ENCODE measurements at regions not wholly inside any gene's neighbourhood (a gene's known extent, or its start where the extent isn't known, plus 50 kb on each side); places are given as distances from the start of the nearest gene placed in this dataset.

DNA sequence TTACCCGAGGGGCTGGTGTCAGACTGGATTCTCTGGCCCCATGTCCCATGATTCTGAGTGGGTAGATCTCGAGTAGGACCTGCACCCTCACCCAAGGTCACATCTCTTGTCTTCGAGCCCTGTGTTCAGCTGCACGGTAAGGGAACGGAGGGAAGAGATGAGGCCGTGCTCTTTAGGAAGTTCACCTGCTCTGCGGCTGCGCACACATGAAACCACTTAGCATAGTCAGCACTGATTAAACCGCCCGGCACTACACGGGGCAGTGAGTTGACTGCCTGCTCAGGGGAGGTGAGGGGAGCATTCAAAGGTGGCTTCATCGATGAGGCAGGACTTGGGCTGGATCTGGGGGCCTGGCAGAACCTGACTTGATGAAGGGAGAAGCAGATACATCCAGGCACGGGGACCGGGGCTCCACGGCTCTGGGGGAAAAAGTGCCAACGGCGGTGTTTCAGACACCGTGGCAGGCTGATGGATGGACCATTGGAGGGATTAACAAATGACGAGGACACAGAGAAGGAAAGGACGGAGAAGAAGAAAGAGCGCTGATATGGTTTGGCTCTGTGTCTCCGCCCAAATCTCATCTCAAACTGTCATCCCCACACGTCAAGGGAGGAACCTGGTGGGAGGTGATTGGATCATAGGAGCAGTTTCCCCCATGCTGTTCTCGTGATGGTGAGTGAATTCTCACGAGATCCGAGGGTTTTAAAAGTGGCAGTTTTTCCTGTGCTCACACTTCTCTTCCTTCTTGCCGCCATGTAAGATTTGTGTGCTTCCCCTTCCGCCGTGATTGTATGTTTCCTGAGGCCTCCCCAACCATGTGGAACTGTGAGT, 248.6 kb downstream of the CYP26B1 start:
- no peaks in the 10 kb centered on the region for H3K23me2 ChIP-seq (ENCODE audit: low read depth, low read length)
- no peaks in the 10 kb centered on the region; a peak in 1 of 7 replicates for H3K4me1 ChIP-seq (replicated peaks in 1 of 4; ENCODE audit: control insufficient read depth in 3 of 4, insufficient read depth in 4 of 4, low read length in 3 of 4)
- H2AFZ ChIP-seq (ENCODE audit: low read length): no peak overlapping the region
- no peak overlapping the region for H2BK5ac ChIP-seq (ENCODE audit: low read depth, low read length)
- H2BK120ac ChIP-seq (replicated peaks; ENCODE audit: low read depth, low read length): no peak overlapping the region
- no peak overlapping the region for H2BK15ac ChIP-seq (ENCODE audit: low read length)
- H3K27ac ChIP-seq (ENCODE audit: low read depth, low read length): no peak overlapping the region
- H3K18ac ChIP-seq (ENCODE audit: extremely low read depth, low read length): no peak overlapping the region
- no peak overlapping the region for H3K9ac ChIP-seq (replicated peaks in 1 of 4; ENCODE audit: extremely low read depth in 1 of 4, low read depth in 3 of 4, low read length in 3 of 4)
- peak in 1 of 2 experiments; percentile 30 for DNase-seq (ENCODE audit: low read depth in 1 of 2, low spot score in 2 of 2)
- POLR2A ChIA-PET (ENCODE audit: partially characterized antibody): no interaction called here
- no peak overlapping the region for H3K14ac ChIP-seq (ENCODE audit: insufficient read length)
- no peaks in the 10 kb centered on the region; a peak in 1 of 7 replicates for H3K27me3 ChIP-seq (replicated peaks in 1 of 4; ENCODE audit: control insufficient read depth in 3 of 4, extremely low read depth in 1 of 4, insufficient read depth in 3 of 4, low read length in 3 of 4)
- no peak overlapping the region for H4K5ac ChIP-seq (ENCODE audit: insufficient read length, low read depth, low read length)
- no peaks in the 10 kb centered on the region for H3K36me3 ChIP-seq (ENCODE audit: control insufficient read depth in 2 of 4, insufficient read depth in 4 of 4, low read length in 3 of 4)
- H2AK5ac ChIP-seq (ENCODE audit: low read depth, low read length): no peak overlapping the region
- H4K91ac ChIP-seq (replicated peaks; ENCODE audit: insufficient read length, low read length): peak overlapping the region; percentile 9
- H4K20me1 ChIP-seq (replicated peaks in 1 of 2; ENCODE audit: control insufficient read depth in 1 of 2, insufficient read depth in 2 of 2, low read length in 2 of 2): no peaks in the 10 kb centered on the region
- no peak overlapping the region for H2BK12ac ChIP-seq (ENCODE audit: low read depth, low read length)
- H3K23ac ChIP-seq (ENCODE audit: insufficient read length): no peak overlapping the region
- H3K4ac ChIP-seq (replicated peaks; ENCODE audit: insufficient read length, low read depth, low read length): no peak overlapping the region
- no peak overlapping the region for H4K8ac ChIP-seq (ENCODE audit: extremely low read depth, insufficient read depth, low read length)
- no peak overlapping the region for H2BK20ac ChIP-seq (ENCODE audit: low read length)
- no peaks in the 10 kb centered on the region for H3K9me3 ChIP-seq (ENCODE audit: insufficient read depth in 2 of 2, low read depth in 1 of 2, low read length in 1 of 2)
- H3K56ac ChIP-seq (replicated peaks; ENCODE audit: insufficient read length, low read depth, low read length): no peak overlapping the region
- FAIRE-seq: no peak
- H3K79me2 ChIP-seq (ENCODE audit: control insufficient read depth in 1 of 2, insufficient read depth in 2 of 2, low read length in 2 of 2): no peaks in the 10 kb centered on the region
- H3K79me1 ChIP-seq (ENCODE audit: low read depth, low read length): no peaks in the 10 kb centered on the region
- WGBS, 2 experiments (ENCODE audit: extremely low coverage in 1 of 2, insufficient coverage in 1 of 2, insufficient read length in 1 of 2, insufficient replicate concordance in 2 of 2, low coverage in 1 of 2, low lambda C conversion rate in 2 of 2, missing lambda C conversion rate in 1 of 2): 90% methylated on average over 29 of the region's 29 CpGs; no CpG with 5 or more reads in 1 of the 2 experiments
- no peak overlapping the region for H3K4me2 ChIP-seq (ENCODE audit: insufficient read depth in 1 of 2, low read depth in 2 of 2, low read length in 2 of 2)
- H3K4me3 ChIP-seq (ENCODE audit: extremely low read depth in 1 of 4, insufficient read depth in 2 of 4, low read depth in 3 of 4, low read length in 4 of 4): no peak overlapping the region
- CTCF ChIA-PET (ENCODE audit: partially characterized antibody): no interaction called here
- TF ChIP-seq SIRT6 (IDR thresholded peaks at IDR 0.05; ENCODE audit: low read length) (no peak), EZH2 (IDR thresholded peaks at IDR 0.05; ENCODE audit: low read depth, low read length, severe bottlenecking) (no peak), SRF (IDR thresholded peaks at IDR 0.05; ENCODE audit: low read depth, low read length) (no peak), RNF2 (IDR thresholded peaks at IDR 0.05; ENCODE audit: borderline replicate concordance, low read depth, low read length, missing control alignments, poor library complexity, severe bottlenecking) (no peak), EGR1 (IDR thresholded peaks at IDR 0.05; ENCODE audit: borderline replicate concordance, low read depth, low read length) (no peak), RFX5 (IDR thresholded peaks at IDR 0.05; ENCODE audit: borderline replicate concordance, low read depth, low read length) (no peak), POLR2AphosphoS5 (IDR thresholded peaks at IDR 0.05; ENCODE audit: low read depth, low read length) (no peak), CHD1 (IDR thresholded peaks at IDR 0.05; ENCODE audit: low read depth, low read length) (no peak), ATF3 (IDR thresholded peaks at IDR 0.05; ENCODE audit: insufficient read depth, low read depth, low read length) (no peak), BRCA1 (IDR thresholded peaks at IDR 0.05; ENCODE audit: low read depth, low read length) (no peak), CHD2 (IDR thresholded peaks at IDR 0.05; ENCODE audit: low read length) (no peak), BCL11A (IDR thresholded peaks at IDR 0.05; ENCODE audit: low read depth in 2 of 2, low read length in 2 of 2) (no peak), RXRA (IDR thresholded peaks at IDR 0.05; ENCODE audit: insufficient read depth, low read depth, low read length) (no peak)
